Activated CD4-positive, alpha-beta T cell treated with anti-CD3 and anti-CD28 coated beads, Interleukin-2, amount 50 U/mL, for 16 hours (primary cell): ENCODE measurements at regions not wholly inside any gene's neighbourhood (a gene's known extent, or its start where the extent isn't known, plus 50 kb on each side); places are given as distances from the start of the nearest gene placed in this dataset.

Experiments used
- DNase-seq: peaks from one replicate; pipeline ENCODE4 v3.0.0-alpha.2; 2020

- no peak for DNase-seq
Observed at GRCh38 chr6:11633741-11634509, 96.4 kb downstream of the TMEM170B start.

- DNase-seq, result no peak
Observed at GRCh38 chr6:11634948-11635347, 97.4 kb downstream of the TMEM170B start.

GRCh38 chr6:11636121-11636520 is 98.6 kb downstream of the TMEM170B start:
- no peak for DNase-seq

GRCh38 chr6:11637266-11637665 is 99.7 kb downstream of the TMEM170B start:
- no peak for DNase-seq

- no peak for DNase-seq
Observed at GRCh38 chr6:11639376-11640235, 102.1 kb downstream of the TMEM170B start.

- DNase-seq, result no peak
Observed at GRCh38 chr6:11640486-11640885, 102.9 kb downstream of the TMEM170B start.

- no peak for DNase-seq
Observed at GRCh38 chr6:11644071-11644470, 106.5 kb downstream of the TMEM170B start.

GRCh38 chr6:11644601-11645000 is 107.1 kb downstream of the TMEM170B start:
- no peak for DNase-seq

- no peak for DNase-seq
Observed at GRCh38 chr6:11645016-11645415, 107.5 kb downstream of the TMEM170B start.

- DNase-seq, result no peak
Observed at GRCh38 chr6:11648436-11648775, 110.9 kb downstream of the TMEM170B start.

- DNase-seq, result no peak
Observed at GRCh38 chr6:11648889-11649288, 111.3 kb downstream of the TMEM170B start.

- DNase-seq, result no peak
Observed at GRCh38 chr6:11650025-11650696, 112.6 kb downstream of the TMEM170B start.

- DNase-seq, result no peak
Observed at GRCh38 chr6:11650711-11651110, 113.2 kb downstream of the TMEM170B start.

GRCh38 chr6:11653028-11653583 is 115.6 kb downstream of the TMEM170B start:
- DNase-seq, result peak; percentile 63

- no peak for DNase-seq
Observed at GRCh38 chr6:11654876-11655275, 117.3 kb downstream of the TMEM170B start.

- DNase-seq, result no peak
Observed at GRCh38 chr6:11656491-11656890, 118.9 kb downstream of the TMEM170B start.

GRCh38 chr6:11659757-11660156 is 118.8 kb downstream of the ADTRP start:
- no peak for DNase-seq

GRCh38 chr6:11662323-11662722 is 116.3 kb downstream of the ADTRP start:
- no peak for DNase-seq

- DNase-seq, result no peak
Observed at GRCh38 chr6:11663519-11663918, 115.1 kb downstream of the ADTRP start.
